Activated CD8-positive, alpha-beta T cell treated with anti-CD3 and anti-CD28 coated beads, Interleukin-2, amount 10 ng/mL, durations not matched to agents 7 days and 5 days (primary cell): ENCODE measurements at regions not wholly inside any gene's neighbourhood (a gene's known extent, or its start where the extent isn't known, plus 50 kb on each side); places are given as distances from the start of the nearest gene placed in this dataset.

Experiments used
- ATAC-seq: fragments of 150-1000 bp; cut with Tn5 transposase; one replicate; pipeline ENCODE4 v1.10.0; 2021; ENCODE audit warnings: moderate library complexity
- CTCF ChIA-PET: fragments of 350-600 bp; sonication (Branson Sonifier 250); formaldehyde crosslinking; loops from one replicate; lab custom pipeline; 2021; ENCODE audit warnings: antibody characterized with exemption; lab: Charles Lee
- POLR2A ChIA-PET: fragments of 350-600 bp; sonication (Branson Sonifier 250); formaldehyde crosslinking; loops from one replicate; lab custom pipeline; 2021; ENCODE audit warnings: antibody characterized with exemption; lab: Charles Lee
- DNase-seq: peaks from one replicate; pipeline ENCODE4 v3.0.0-alpha.2; 2020
- H3K27ac Mint-ChIP-seq: one replicate; pipeline ENCODE4 v1.8.0; 2021; ENCODE audit warnings: mild to moderate bottlenecking, mixed read lengths
- H3K27me3 Mint-ChIP-seq: one replicate; pipeline ENCODE4 v1.8.0; 2021; ENCODE audit warnings: low read depth, mixed read lengths
- H3K36me3 Mint-ChIP-seq: one replicate; pipeline ENCODE4 v1.8.0; 2021; ENCODE audit warnings: low read depth, mixed read lengths
- H3K4me1 Mint-ChIP-seq: one replicate; pipeline ENCODE4 v1.8.0; 2021; ENCODE audit warnings: low read depth, mixed read lengths
- H3K4me3 Mint-ChIP-seq: one replicate; pipeline ENCODE4 v1.8.0; 2021; ENCODE audit warnings: mild to moderate bottlenecking, mixed read lengths
- H3K9me3 Mint-ChIP-seq: one replicate; pipeline ENCODE4 v1.8.0; 2022; ENCODE audit warnings: mixed read lengths; ENCODE audit not compliant: insufficient read depth

GRCh38 chr22:45061332-45061731, 51.5 kb upstream of the PHF21B start:
- DNase-seq (no peak), ATAC-seq (no peak)
- H3K4me1 Mint-ChIP-seq: peaks cover 20% of the 10 kb centered on the region
- H3K27me3 Mint-ChIP-seq: no peaks in the 10 kb centered on the region
- no peak overlapping the region for H3K27ac Mint-ChIP-seq
- POLR2A ChIA-PET: no interaction called here
- no peak overlapping the region for H3K4me3 Mint-ChIP-seq
- no peaks in the 10 kb centered on the region for H3K36me3 Mint-ChIP-seq
- CTCF ChIA-PET: no interaction called here
- H3K9me3 Mint-ChIP-seq: no peaks in the 10 kb centered on the region

GRCh38 chr22:45064313-45065278, 54.8 kb upstream of the PHF21B start:
- CTCF ChIA-PET: interaction anchor here (1.0 kb wide), 1 partner anchor 31 kb away, joined by 4 read pairs; no protein-coding TSS in a partner anchor
- no peaks in the 10 kb centered on the region for H3K27me3 Mint-ChIP-seq
- peak; percentile 41 for DNase-seq
- no peaks in the 10 kb centered on the region for H3K9me3 Mint-ChIP-seq
- peaks cover 10% of the 10 kb centered on the region for H3K4me1 Mint-ChIP-seq
- POLR2A ChIA-PET: interaction anchor here (0.6 kb wide), 1 partner anchor 255 kb away, joined by 3 read pairs; no protein-coding TSS in a partner anchor
- no peak overlapping the region for H3K27ac Mint-ChIP-seq
- H3K4me3 Mint-ChIP-seq: no peak overlapping the region
- H3K36me3 Mint-ChIP-seq: no peaks in the 10 kb centered on the region
- ATAC-seq: peak; percentile 30

DNA sequence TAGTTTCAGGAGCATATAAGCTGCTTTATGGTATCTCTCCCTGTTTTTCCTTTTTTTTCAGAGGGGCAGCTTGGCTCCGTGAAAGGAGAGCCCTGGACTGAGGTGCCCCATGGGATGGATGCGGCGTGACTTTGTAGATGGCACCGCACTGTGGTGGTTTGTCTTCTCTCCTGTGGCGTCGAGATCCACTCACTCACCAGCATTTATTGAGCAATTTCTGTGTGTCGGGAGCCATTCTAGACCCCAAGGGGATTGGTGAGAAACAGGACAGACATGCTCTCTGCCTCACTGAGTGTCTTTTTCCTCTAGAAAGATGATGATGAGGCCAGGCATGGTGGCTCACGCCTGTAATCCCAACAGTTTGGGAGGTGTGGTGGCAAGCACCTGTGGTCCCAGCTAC, 55.9 kb upstream of the PHF21B start:
- Mint-ChIP-seq H3K4me1 (peaks cover 10% of the 10 kb centered on the region), H3K27ac (no peak overlapping the region), H3K9me3 (no peaks in the 10 kb centered on the region), H3K4me3 (no peak overlapping the region), H3K27me3 (no peaks in the 10 kb centered on the region), H3K36me3 (no peaks in the 10 kb centered on the region)
- ATAC-seq: no peak
- ChIA-PET CTCF (no interaction called here), POLR2A (no interaction called here)
- DNase-seq: no peak

DNA sequence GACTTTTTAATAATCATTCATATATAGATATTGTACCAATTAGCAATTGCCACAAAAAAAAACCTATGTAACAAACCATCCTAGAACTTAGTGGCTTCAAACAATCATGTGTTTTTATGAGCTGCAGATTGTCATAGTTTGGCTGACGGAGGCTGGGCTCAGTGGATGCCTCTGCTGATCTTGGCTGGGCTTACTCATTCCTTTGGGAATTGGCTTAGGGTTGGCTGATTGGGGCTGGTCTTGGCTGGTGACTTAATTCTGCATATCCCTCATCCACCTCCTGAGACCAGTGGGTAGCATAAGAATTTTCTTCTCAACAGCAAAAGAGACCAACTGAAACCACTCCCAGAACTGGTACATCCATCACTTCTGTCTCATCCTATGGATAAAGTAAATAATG, 57.9 kb upstream of the PHF21B start:
- DNase-seq (no peak), ATAC-seq (no peak)
- Mint-ChIP-seq H3K36me3 (no peaks in the 10 kb centered on the region), H3K27ac (no peak overlapping the region), H3K4me1 (peaks cover 10% of the 10 kb centered on the region), H3K27me3 (peaks cover 9% of the 10 kb centered on the region), H3K9me3 (no peaks in the 10 kb centered on the region), H3K4me3 (no peak overlapping the region)
- CTCF ChIA-PET: no interaction called here
- POLR2A ChIA-PET: no interaction called here

DNA sequence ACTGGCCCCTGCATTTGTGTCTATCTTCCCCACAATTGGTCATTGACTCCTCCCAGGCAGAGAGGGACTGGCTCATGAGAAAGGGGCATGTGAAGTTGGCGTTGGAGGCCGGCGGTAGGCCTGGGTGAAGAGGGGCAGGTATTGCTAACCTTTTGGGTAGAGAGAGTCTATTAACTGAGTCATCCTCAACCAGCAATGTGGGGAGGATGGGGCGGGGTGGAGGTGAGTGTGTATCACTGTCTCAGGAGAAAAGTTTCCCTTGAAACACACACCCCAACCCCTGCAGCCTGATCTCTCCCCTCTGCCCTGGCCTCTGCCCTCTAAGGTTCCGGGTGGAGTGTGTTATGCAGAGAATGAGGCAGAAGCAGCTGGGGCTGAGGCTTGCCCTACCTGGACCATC, 60.1 kb upstream of the PHF21B start:
- Mint-ChIP-seq H3K4me1 (peaks cover 1% of the 10 kb centered on the region), H3K27ac (no peak overlapping the region), H3K27me3 (peaks cover 14% of the 10 kb centered on the region), H3K36me3 (no peaks in the 10 kb centered on the region), H3K4me3 (no peak overlapping the region), H3K9me3 (no peaks in the 10 kb centered on the region)
- ATAC-seq: peak; percentile 30
- ChIA-PET POLR2A (no interaction called here), CTCF (no interaction called here)
- no peak for DNase-seq

GRCh38 chr22:45071618-45072017, 61.8 kb upstream of the PHF21B start:
- Mint-ChIP-seq H3K27ac (no peak overlapping the region), H3K4me1 (no peaks in the 10 kb centered on the region), H3K36me3 (no peaks in the 10 kb centered on the region), H3K4me3 (no peak overlapping the region), H3K27me3 (peaks cover 20% of the 10 kb centered on the region), H3K9me3 (no peaks in the 10 kb centered on the region)
- POLR2A ChIA-PET: no interaction called here
- CTCF ChIA-PET: no interaction called here
- ATAC-seq: no peak
- no peak for DNase-seq

- Mint-ChIP-seq H3K27ac (no peak overlapping the region), H3K9me3 (no peaks in the 10 kb centered on the region), H3K36me3 (no peaks in the 10 kb centered on the region), H3K4me3 (no peak overlapping the region), H3K27me3 (peaks cover 20% of the 10 kb centered on the region), H3K4me1 (no peaks in the 10 kb centered on the region)
- POLR2A ChIA-PET: no interaction called here
- CTCF ChIA-PET: no interaction called here
- DNase-seq (no peak), ATAC-seq (no peak)
Measured at GRCh38 chr22:45072322-45072903, 62.6 kb upstream of the PHF21B start.

DNA sequence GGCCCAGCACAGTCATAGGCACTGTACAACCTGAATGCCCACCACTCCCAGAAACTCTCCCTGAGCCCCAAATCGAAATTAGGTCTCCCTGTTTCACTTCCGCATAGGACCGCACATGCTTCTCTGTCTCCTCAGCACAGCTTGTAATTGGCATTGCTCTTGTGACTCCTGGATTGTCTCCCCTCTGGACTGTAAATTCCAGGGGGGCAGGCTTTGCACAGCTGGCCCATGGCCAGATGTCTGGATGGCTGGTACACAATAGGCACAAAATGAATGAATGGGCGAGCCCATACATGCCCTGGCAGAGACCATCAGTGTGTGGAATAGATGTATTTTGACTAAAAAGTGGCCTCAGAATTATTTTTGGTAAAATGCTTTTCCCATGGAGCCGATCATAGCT, 63.3 kb upstream of the PHF21B start:
- POLR2A ChIA-PET: no interaction called here
- peaks cover 22% of the 10 kb centered on the region for H3K27me3 Mint-ChIP-seq

DNA sequence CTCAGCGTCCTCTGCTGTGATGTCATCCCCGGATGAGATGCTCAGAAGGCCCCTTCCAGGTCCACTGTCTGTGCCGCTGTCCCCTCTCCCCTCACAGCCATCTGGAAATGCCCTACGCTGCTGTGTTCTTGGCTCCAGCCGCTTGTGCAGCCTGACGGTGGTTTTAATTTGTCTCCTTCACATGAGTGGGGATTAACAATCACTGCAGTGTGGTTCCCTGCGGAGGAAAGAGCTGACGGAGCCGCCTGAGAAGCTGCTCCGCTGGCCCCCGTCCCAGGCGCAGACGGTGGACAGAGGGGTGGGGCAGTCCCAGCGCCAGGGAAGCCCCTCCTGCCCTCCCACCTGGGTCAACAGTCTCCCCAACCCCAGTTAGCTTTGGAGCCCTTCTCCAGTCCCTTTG, 67.5 kb upstream of the PHF21B start:
- no peaks in the 10 kb centered on the region for H3K36me3 Mint-ChIP-seq
- H3K9me3 Mint-ChIP-seq: no peaks in the 10 kb centered on the region
- ChIA-PET POLR2A (no interaction called here), CTCF (no interaction called here)
- ATAC-seq: no peak
- DNase-seq: no peak
- no peak overlapping the region for H3K27ac Mint-ChIP-seq
- no peaks in the 10 kb centered on the region for H3K4me1 Mint-ChIP-seq
- no peak overlapping the region for H3K4me3 Mint-ChIP-seq
- H3K27me3 Mint-ChIP-seq: peaks cover 18% of the 10 kb centered on the region

More for the DNA sequence above, 63.3 kb upstream of the PHF21B start:
- no peak for ATAC-seq
- no peaks in the 10 kb centered on the region for H3K9me3 Mint-ChIP-seq
- no peak for DNase-seq
- H3K4me1 Mint-ChIP-seq: no peaks in the 10 kb centered on the region
- H3K4me3 Mint-ChIP-seq: no peak overlapping the region
- no peaks in the 10 kb centered on the region for H3K36me3 Mint-ChIP-seq
- no peak overlapping the region for H3K27ac Mint-ChIP-seq
- CTCF ChIA-PET: no interaction called here

- peaks cover under 1% of the 10 kb centered on the region for H3K4me1 Mint-ChIP-seq
- ChIA-PET CTCF (no interaction called here), POLR2A (no interaction called here)
- DNase-seq (no peak), ATAC-seq (no peak)
- no peak overlapping the region for H3K4me3 Mint-ChIP-seq
- no peaks in the 10 kb centered on the region for H3K36me3 Mint-ChIP-seq
- no peak overlapping the region for H3K27ac Mint-ChIP-seq
- H3K9me3 Mint-ChIP-seq: no peaks in the 10 kb centered on the region
- H3K27me3 Mint-ChIP-seq: peaks cover 12% of the 10 kb centered on the region
Measured at GRCh38 chr22:45077826-45078334, 68.1 kb upstream of the PHF21B start.

- H3K9me3 Mint-ChIP-seq: no peaks in the 10 kb centered on the region
- ATAC-seq (no peak), DNase-seq (peak; percentile 25)
- peaks cover under 1% of the 10 kb centered on the region for H3K27me3 Mint-ChIP-seq
- CTCF ChIA-PET: interaction anchor here (0.6 kb wide), 1 partner anchor 603 kb away, joined by 3 read pairs; no protein-coding TSS in a partner anchor
- H3K36me3 Mint-ChIP-seq: no peaks in the 10 kb centered on the region
- peaks cover 3% of the 10 kb centered on the region for H3K4me1 Mint-ChIP-seq
- no peak overlapping the region for H3K27ac Mint-ChIP-seq
- POLR2A ChIA-PET: no interaction called here
- H3K4me3 Mint-ChIP-seq: no peak overlapping the region
Measured at GRCh38 chr22:45082795-45083194, 73.0 kb upstream of the PHF21B start.
